ENCODE measurements at regions not wholly inside any gene's neighbourhood (a gene's known extent, or its start where the extent isn't known, plus 50 kb on each side); places are given as distances from the start of the nearest gene placed in this dataset.

- no peak for DNase-seq
Measured at GRCh38 chr10:25114036-25114411, 60.8 kb upstream of the GPR158 start.

- no peak for DNase-seq
Measured at GRCh38 chr10:25117757-25118156, 57.0 kb upstream of the GPR158 start.

GRCh38 chr10:25120188-25120587 lies 54.6 kb upstream of the GPR158 start:
- DNase-seq = no peak

Data from NCI-H2081 treated with DMSO at 0.1 percent for 48 hours (cell line).